H1 (cell line): ENCODE measurements at regions not wholly inside any gene's neighbourhood (a gene's known extent, or its start where the extent isn't known, plus 50 kb on each side); places are given as distances from the start of the nearest gene placed in this dataset.

Source experiments
- PHF8 ChIP-seq: fragments of 200-600 bp; sonication (generic); conservative IDR thresholded peaks from 2 replicates; pipeline ENCODE4 v1.7.1; 2012; ENCODE audit warnings: low read depth, mild to moderate bottlenecking, inconsistent platforms, low read length, moderate library complexity
- SIX5 ChIP-seq: IDR thresholded peaks from 2 replicates; pipeline ENCODE4 v1.6.1; 2011; ENCODE audit warnings: mild to moderate bottlenecking, low read depth, low read length
- TF ChIP-seq, protein P1 (sequence below), 3 experiments: IDR thresholded peaks; 1 replicate in 2 of 3; 2 replicates in 1 of 3; pipeline versions ENCODE4 v1.5.1 to v1.6.1; 2011; ENCODE audit warnings: low read length in 3 of 3, mild to moderate bottlenecking in 3 of 3, inconsistent platforms in 2 of 3, low read depth in 1 of 3, moderate library complexity in 1 of 3; ENCODE audit not compliant: insufficient read depth in 1 of 3; ENCODE audit errors: control extremely low read depth in 1 of 3

- TF ChIP-seq, protein P1, sequence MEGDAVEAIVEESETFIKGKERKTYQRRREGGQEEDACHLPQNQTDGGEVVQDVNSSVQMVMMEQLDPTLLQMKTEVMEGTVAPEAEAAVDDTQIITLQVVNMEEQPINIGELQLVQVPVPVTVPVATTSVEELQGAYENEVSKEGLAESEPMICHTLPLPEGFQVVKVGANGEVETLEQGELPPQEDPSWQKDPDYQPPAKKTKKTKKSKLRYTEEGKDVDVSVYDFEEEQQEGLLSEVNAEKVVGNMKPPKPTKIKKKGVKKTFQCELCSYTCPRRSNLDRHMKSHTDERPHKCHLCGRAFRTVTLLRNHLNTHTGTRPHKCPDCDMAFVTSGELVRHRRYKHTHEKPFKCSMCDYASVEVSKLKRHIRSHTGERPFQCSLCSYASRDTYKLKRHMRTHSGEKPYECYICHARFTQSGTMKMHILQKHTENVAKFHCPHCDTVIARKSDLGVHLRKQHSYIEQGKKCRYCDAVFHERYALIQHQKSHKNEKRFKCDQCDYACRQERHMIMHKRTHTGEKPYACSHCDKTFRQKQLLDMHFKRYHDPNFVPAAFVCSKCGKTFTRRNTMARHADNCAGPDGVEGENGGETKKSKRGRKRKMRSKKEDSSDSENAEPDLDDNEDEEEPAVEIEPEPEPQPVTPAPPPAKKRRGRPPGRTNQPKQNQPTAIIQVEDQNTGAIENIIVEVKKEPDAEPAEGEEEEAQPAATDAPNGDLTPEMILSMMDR (IDR thresholded peaks at IDR 0.05; ENCODE audit: control extremely low read depth in 1 of 3, insufficient read depth in 1 of 3, low read depth in 1 of 3, low read length in 3 of 3), result no peak
- no peak for TF ChIP-seq PHF8
- no peak for TF ChIP-seq SIX5
Observed at GRCh38 chr3:164912916-164913315, 165.4 kb downstream of the SI start.
